Activated naive CD4-positive, alpha-beta T cell treated with anti-CD3 and anti-CD28 coated beads for 36 hours (primary cell): ENCODE measurements at regions not wholly inside any gene's neighbourhood (a gene's known extent, or its start where the extent isn't known, plus 50 kb on each side); places are given as distances from the start of the nearest gene placed in this dataset.
A peak's percentile ranks its signal among the peaks of the same experiment; 100 is the strongest.

Experiments
- CTCF ChIA-PET: fragments of 350-600 bp; sonication (Branson Sonifier 250); formaldehyde crosslinking; loops from one replicate; lab custom pipeline; 2021; ENCODE audit warnings: antibody characterized with exemption; lab: Charles Lee
- DNase-seq: peaks from one replicate; pipeline ENCODE4 v3.0.0-alpha.2; 2020
- H3K27ac Mint-ChIP-seq: one replicate; pipeline ENCODE4 v1.8.0; 2021; ENCODE audit warnings: mild to moderate bottlenecking, mixed read lengths
- H3K27me3 Mint-ChIP-seq: one replicate; pipeline ENCODE4 v1.8.0; 2021; ENCODE audit warnings: low read depth, mixed read lengths
- H3K36me3 Mint-ChIP-seq: one replicate; pipeline ENCODE4 v1.8.0; 2021; ENCODE audit warnings: low read depth, mixed read lengths
- H3K4me1 Mint-ChIP-seq: one replicate; pipeline ENCODE4 v1.8.0; 2021; ENCODE audit warnings: low read depth, mixed read lengths
- H3K4me3 Mint-ChIP-seq: one replicate; pipeline ENCODE4 v1.8.0; 2021; ENCODE audit warnings: mild to moderate bottlenecking, moderate library complexity, mixed read lengths
- H3K9me3 Mint-ChIP-seq: one replicate; pipeline ENCODE4 v1.8.0; 2021; ENCODE audit warnings: mixed read lengths
- intact Hi-C: fragments of 100-400 bp; cut with micrococcal nuclease; formaldehyde crosslinking; loops from one replicate; pipeline ENCODE4 v1.15.1; 2023

DNA sequence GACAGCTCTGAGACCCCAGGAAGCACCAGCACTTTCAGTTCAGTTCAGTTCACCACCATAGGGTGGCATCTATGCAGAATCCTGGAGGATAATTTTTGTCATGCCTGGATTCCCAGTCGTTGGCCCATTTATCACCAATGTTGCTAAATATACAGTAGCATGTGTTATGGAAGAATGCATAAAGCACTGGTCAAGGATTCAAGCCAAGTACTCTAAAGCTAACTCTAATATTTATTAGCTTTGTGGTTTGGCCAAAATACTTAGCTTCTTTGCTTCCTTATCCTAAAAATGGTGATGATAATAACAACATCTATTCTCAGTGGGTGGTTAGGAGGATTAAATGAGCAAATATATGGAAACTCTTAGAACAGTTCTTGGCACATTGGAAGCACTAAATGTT lies 294.7 kb upstream of the ZC3H12C start:
- no peaks in the 10 kb centered on the region for H3K36me3 Mint-ChIP-seq
- H3K27ac Mint-ChIP-seq, result no peak overlapping the region
- CTCF ChIA-PET, result no interaction called here
- H3K4me1 Mint-ChIP-seq, result no peaks in the 10 kb centered on the region
- intact Hi-C loops, result no loop called here
- DNase-seq, result no peak
- H3K4me3 Mint-ChIP-seq, result no peak overlapping the region
- no peaks in the 10 kb centered on the region for H3K27me3 Mint-ChIP-seq
- peaks cover 3% of the 10 kb centered on the region for H3K9me3 Mint-ChIP-seq

DNA sequence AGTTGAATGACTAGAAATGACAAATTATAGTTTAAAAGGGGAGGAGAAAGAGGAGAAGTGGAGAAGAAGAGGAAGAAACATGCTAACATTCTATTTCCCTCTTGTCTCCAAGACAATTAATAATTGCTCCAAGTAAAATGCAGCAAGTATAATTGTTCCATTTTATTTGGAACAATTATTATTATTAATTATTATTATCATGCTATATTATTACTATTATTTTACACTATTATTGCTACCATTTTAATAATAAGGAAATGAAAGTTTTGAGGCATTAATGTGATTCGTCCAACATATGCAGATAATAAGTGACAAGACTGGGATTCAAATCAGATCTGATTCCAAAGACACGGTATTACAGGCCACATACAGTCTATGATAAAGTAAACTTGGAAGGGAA lies 293.6 kb upstream of the ZC3H12C start:
- H3K27ac Mint-ChIP-seq, result no peak overlapping the region
- H3K4me3 Mint-ChIP-seq, result no peak overlapping the region
- intact Hi-C loops, result no loop called here
- peaks cover 4% of the 10 kb centered on the region for H3K9me3 Mint-ChIP-seq
- CTCF ChIA-PET, result no interaction called here
- H3K27me3 Mint-ChIP-seq, result no peaks in the 10 kb centered on the region
- H3K4me1 Mint-ChIP-seq, result no peaks in the 10 kb centered on the region
- no peak for DNase-seq
- no peaks in the 10 kb centered on the region for H3K36me3 Mint-ChIP-seq

DNA sequence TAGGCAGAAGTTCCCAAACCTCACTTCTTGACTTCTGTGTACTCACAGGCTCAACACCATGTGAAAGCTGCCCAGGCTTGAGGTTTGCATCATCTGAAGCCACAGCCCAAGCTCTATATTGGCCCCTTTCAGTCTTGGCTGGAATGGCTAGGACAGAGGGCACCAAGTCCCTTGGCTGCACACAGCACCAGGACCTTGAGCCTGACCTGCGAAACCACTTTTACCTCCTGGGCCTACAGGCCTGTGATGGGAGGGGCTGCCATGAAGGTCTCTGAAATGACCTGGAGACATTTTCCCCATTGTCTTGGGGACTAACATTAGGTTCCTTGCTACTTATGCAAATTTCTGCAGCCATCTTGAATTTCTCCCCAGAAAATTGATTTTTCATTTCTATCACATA lies 288.3 kb upstream of the ZC3H12C start:
- Mint-ChIP-seq H3K36me3 (no peaks in the 10 kb centered on the region), H3K9me3 (peaks cover 2% of the 10 kb centered on the region), H3K4me1 (no peaks in the 10 kb centered on the region), H3K27me3 (no peaks in the 10 kb centered on the region), H3K4me3 (no peak overlapping the region), H3K27ac (no peak overlapping the region)
- DNase-seq, result no peak
- intact Hi-C loops, result no loop called here
- CTCF ChIA-PET, result no interaction called here

DNA sequence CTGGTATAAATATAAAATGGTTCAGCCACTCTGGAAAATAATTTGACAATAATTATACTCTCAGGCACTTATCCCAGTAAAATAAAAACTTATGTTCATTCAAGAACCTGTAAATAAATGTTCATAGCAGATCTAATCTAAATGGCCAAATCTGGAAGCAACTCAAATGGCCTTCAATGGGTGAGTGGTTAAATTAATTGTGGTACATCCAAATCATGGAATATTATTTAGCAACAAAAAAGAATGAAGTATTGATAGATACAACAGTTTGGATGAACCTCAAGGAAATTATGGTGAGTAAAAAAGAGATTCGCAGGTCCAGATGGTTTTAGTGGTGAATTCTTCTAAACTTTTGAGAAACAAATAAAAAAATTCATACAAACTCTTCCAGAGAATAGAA lies 287.0 kb upstream of the ZC3H12C start:
- H3K27me3 Mint-ChIP-seq, result no peaks in the 10 kb centered on the region
- CTCF ChIA-PET, result no interaction called here
- intact Hi-C loops, result no loop called here
- no peak overlapping the region for H3K4me3 Mint-ChIP-seq
- no peaks in the 10 kb centered on the region for H3K36me3 Mint-ChIP-seq
- H3K4me1 Mint-ChIP-seq, result no peaks in the 10 kb centered on the region
- no peak for DNase-seq
- peaks cover 2% of the 10 kb centered on the region for H3K9me3 Mint-ChIP-seq
- no peak overlapping the region for H3K27ac Mint-ChIP-seq

DNA sequence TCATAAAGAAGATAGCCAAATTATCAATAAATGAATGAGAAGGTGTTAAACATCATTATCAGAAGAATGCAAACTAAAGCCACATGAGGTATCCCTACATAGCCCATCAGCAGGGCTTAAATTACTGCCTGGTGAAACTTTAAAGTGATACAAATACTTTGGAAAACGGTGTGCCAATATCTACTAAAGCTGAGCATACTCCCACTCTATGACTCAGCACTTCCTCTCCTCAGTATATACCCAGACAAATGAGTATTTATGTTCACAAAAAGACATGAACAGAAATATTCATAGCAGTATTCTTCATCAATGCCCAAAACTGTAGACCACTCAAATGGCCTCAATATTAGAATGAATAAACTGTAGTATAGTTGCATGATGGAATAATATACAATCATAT lies 284.6 kb upstream of the ZC3H12C start:
- Mint-ChIP-seq H3K9me3 (peaks cover 3% of the 10 kb centered on the region), H3K27me3 (no peaks in the 10 kb centered on the region), H3K27ac (no peak overlapping the region), H3K4me1 (no peaks in the 10 kb centered on the region), H3K36me3 (no peaks in the 10 kb centered on the region), H3K4me3 (no peak overlapping the region)
- DNase-seq, result no peak
- CTCF ChIA-PET, result no interaction called here
- intact Hi-C loops, result no loop called here

DNA sequence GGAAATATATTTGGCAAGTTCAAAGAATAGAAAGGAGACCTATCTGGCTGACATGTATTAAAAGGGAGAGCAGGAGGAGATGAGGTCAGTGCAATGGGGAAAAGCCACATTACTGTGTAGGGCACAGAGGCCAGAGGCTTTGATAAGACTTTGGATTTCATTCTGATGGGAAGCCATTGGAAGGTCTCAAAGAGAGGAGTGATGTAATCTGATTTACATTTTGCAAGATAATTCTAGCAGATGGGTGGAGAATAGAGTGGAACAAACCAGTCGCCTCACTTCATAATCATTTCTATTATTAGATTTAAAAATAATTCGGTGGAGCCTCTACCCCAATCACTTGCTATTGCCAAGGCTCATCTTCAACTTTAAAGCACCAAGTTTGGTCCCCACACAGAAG lies 278.4 kb upstream of the ZC3H12C start:
- peaks cover 2% of the 10 kb centered on the region for H3K9me3 Mint-ChIP-seq
- no peak overlapping the region for H3K27ac Mint-ChIP-seq
- H3K27me3 Mint-ChIP-seq, result no peaks in the 10 kb centered on the region
- CTCF ChIA-PET, result no interaction called here
- no peak for DNase-seq
- intact Hi-C loops, result no loop called here
- H3K36me3 Mint-ChIP-seq, result no peaks in the 10 kb centered on the region
- H3K4me3 Mint-ChIP-seq, result no peak overlapping the region
- peaks cover 5% of the 10 kb centered on the region for H3K4me1 Mint-ChIP-seq

DNA sequence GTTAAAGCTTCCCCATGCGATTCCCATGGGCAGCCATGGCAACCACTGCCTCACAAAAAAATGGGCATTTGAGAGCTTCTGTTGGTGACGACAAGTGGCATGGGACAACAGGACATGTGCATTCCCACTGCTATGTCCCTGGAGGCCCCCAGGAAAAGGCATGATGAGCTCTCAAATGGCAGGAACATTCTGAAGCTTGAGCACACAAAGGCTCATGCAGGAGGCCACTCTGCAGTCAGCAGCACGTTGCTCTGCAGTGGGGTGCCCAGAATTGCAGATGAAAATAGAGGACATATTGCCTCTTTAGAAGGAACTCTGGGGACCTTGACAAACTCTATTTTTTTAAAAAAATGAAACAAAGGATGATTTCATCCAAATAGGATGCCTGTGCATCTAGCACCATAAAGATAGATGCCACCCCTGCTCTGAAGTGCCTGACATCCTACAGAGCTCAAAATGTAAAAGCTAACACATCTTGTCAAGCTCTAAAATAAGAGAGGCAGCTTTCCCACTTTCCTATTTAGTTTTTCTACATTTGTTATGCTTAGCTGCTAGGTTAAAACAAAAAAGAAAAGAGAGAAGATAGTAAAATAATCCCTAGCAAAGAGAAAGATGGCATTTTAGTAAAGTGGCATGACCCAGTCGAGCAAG lies 277.6 kb upstream of the ZC3H12C start:
- no peak overlapping the region for H3K4me3 Mint-ChIP-seq
- no peak overlapping the region for H3K27ac Mint-ChIP-seq
- no peaks in the 10 kb centered on the region for H3K27me3 Mint-ChIP-seq
- H3K36me3 Mint-ChIP-seq, result no peaks in the 10 kb centered on the region
- CTCF ChIA-PET, result no interaction called here
- intact Hi-C loops, result no loop called here
- peaks cover 2% of the 10 kb centered on the region for H3K9me3 Mint-ChIP-seq
- peaks cover 5% of the 10 kb centered on the region for H3K4me1 Mint-ChIP-seq
- DNase-seq, result no peak

DNA sequence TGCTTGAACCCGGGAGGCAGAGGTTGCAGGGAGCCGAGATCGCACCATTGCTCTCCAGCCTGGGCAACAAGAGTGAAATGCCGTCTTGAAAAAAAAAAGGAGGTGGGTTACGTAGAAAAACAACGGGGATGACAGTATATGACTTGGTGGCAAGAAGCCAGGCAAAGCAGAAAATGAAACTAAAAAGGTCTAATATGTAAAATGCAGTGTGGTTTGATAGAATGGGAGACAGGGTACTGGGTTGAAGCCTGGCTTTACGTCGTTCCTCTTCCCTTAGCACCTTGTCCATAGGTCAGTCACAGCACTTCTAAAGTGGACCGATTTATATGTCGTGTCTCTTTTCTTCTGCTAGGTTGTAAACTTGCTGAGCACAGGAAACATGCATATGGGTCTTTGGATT lies 274.9 kb upstream of the ZC3H12C start:
- DNase-seq, result peak; percentile 3
- Mint-ChIP-seq H3K4me1 (peaks cover 5% of the 10 kb centered on the region), H3K36me3 (no peaks in the 10 kb centered on the region), H3K27me3 (no peaks in the 10 kb centered on the region), H3K27ac (no peak overlapping the region), H3K4me3 (no peak overlapping the region), H3K9me3 (no peaks in the 10 kb centered on the region)
- CTCF ChIA-PET, result no interaction called here
- intact Hi-C loops, result no loop called here

DNA sequence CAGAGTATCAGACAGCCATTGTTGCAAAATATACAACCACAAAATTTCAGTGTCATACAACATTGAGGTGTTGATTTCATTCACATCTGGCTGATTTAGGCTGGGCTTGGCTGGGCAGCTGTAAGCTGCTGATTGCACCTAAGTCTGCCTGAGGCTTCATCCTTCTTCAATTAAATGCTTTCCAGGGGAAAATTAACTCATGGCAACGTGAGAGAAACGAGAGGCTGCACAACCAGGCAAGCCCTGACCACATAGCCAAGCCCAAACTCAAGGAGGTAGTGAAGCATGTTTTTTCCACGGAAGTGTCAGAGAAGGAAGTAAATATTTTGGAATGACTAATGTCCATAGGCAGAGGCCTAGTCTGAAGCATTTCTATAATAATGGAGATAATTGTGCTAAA lies 273.8 kb upstream of the ZC3H12C start:
- peaks cover 5% of the 10 kb centered on the region for H3K4me1 Mint-ChIP-seq
- no peaks in the 10 kb centered on the region for H3K27me3 Mint-ChIP-seq
- intact Hi-C loops, result no loop called here
- H3K36me3 Mint-ChIP-seq, result no peaks in the 10 kb centered on the region
- no peaks in the 10 kb centered on the region for H3K9me3 Mint-ChIP-seq
- DNase-seq, result no peak
- H3K27ac Mint-ChIP-seq, result no peak overlapping the region
- CTCF ChIA-PET, result no interaction called here
- no peak overlapping the region for H3K4me3 Mint-ChIP-seq

DNA sequence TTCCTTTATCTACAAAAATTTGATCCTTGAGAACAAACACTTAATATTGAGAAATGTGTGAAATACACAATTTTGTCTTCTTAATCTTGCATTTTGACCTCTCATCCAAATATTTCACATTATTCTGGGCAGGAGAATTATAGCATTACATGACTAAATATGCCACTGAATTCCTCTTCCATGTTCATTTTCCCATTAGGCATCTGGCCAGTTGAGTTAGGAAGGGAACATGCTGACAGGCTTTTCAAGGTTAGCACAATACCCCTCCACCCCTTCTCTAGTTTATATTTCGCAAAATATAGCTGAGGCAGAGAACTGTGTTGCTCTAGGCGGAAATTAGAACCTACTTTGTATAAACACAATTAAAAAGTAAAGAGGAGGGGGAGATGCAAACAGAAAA lies 271.7 kb upstream of the ZC3H12C start:
- no peaks in the 10 kb centered on the region for H3K27me3 Mint-ChIP-seq
- no peaks in the 10 kb centered on the region for H3K9me3 Mint-ChIP-seq
- H3K27ac Mint-ChIP-seq, result no peak overlapping the region
- H3K4me3 Mint-ChIP-seq, result no peak overlapping the region
- intact Hi-C loops, result no loop called here
- CTCF ChIA-PET, result no interaction called here
- H3K36me3 Mint-ChIP-seq, result no peaks in the 10 kb centered on the region
- no peak for DNase-seq
- peaks cover 5% of the 10 kb centered on the region for H3K4me1 Mint-ChIP-seq

DNA sequence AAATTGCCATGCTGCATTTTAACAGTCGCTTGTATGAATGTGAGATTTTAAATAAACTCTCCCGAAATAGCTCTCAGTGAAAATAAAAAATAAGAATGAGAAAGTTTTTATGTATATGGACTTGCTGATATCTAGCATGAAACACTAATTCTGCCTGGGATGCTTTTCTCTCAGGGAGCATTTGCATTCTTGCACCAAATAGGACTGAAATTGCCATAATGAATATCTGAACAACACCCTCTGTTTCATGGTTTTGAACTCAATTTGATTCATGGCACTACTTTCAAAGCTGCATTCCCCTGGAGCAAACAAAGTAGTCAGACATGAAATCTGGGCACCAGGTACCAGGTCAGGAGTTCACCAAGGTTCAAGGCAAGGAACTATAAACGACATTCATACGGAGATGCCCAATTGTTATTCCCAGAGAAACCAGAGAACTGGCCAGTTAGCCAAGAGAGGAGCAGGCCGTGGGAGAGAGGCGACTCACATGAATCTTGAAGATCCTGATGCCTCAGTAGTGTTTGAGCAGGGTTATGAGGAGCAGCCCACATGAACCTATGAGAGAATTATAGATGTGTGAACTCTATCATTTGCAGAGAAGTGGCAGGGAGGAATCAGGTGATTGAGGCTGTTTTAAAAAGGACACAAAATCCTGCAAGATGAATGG lies 270.6 kb upstream of the ZC3H12C start:
- intact Hi-C loops, result no loop called here
- Mint-ChIP-seq H3K4me3 (no peak overlapping the region), H3K9me3 (no peaks in the 10 kb centered on the region), H3K27me3 (no peaks in the 10 kb centered on the region), H3K4me1 (peaks cover 5% of the 10 kb centered on the region), H3K27ac (no peak overlapping the region), H3K36me3 (no peaks in the 10 kb centered on the region)
- CTCF ChIA-PET, result no interaction called here
- no peak for DNase-seq

DNA sequence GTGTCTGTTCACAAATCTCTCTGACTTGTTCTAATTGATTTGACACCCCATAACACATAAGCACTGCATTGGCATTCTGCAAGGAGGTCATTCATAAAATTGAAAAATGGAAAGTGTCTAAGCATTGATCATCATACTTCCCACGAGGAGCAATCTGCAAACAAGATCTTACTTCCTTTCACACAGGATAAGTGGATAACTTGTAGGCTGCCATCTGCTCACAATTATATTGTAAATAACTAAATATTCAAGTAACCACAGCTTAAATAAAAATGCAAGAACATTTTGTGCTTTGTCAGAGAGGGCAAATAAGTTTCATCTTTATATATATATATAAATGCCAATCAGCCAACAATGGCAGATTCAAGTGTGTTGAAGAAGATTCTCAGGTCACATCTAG lies 264.8 kb upstream of the ZC3H12C start:
- CTCF ChIA-PET, result no interaction called here

DNA sequence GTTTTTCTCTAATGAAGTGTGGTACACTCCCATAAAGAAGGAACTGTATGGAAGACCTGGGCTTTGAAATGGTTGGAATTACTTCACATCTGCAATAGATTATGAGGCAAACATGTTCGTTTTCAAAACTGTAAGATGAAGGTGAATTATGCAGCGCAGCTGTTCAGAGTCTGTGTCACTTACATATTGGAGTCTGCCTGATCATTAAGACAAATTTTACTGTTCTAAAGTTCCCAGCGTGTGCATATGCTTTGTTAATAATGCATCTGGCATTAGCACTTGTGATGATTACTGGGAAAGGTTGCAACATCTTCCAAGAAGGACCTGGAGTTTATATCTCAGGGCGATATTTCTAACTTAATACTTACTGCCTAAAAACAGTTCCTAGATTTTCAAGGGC lies 255.2 kb upstream of the ZC3H12C start:
- Mint-ChIP-seq H3K27me3 (no peaks in the 10 kb centered on the region), H3K9me3 (no peaks in the 10 kb centered on the region), H3K36me3 (no peaks in the 10 kb centered on the region), H3K4me3 (no peak overlapping the region), H3K27ac (no peak overlapping the region), H3K4me1 (no peaks in the 10 kb centered on the region)
- CTCF ChIA-PET, result no interaction called here
- no peak for DNase-seq
- intact Hi-C loops, result no loop called here

More for the DNA sequence above, 264.8 kb upstream of the ZC3H12C start:
- intact Hi-C loops, result no loop called here
- Mint-ChIP-seq H3K36me3 (no peaks in the 10 kb centered on the region), H3K4me3 (no peak overlapping the region), H3K27ac (no peak overlapping the region), H3K27me3 (no peaks in the 10 kb centered on the region), H3K9me3 (no peaks in the 10 kb centered on the region), H3K4me1 (no peaks in the 10 kb centered on the region)
- no peak for DNase-seq
